Suprapubic skin (tissue), 4 donors: ENCODE measurements at regions not wholly inside any gene's neighbourhood (a gene's known extent, or its start where the extent isn't known, plus 50 kb on each side); places are given as distances from the start of the nearest gene placed in this dataset.

Experiments used
- EP300 ChIP-seq: sonication (generic); formaldehyde crosslinking; IDR thresholded peaks from one replicate; pipeline ENCODE4 v1.6.1; 2017; ENCODE audit warnings: antibody characterized with exemption
- POLR2A ChIP-seq, 2 donors: fragments of 450-650 bp; IDR thresholded peaks; one replicate each; pipeline ENCODE4 v1.6.1; 2017; ENCODE audit warnings: antibody characterized with exemption in 2 of 2, mild to moderate bottlenecking in 2 of 2, moderate library complexity in 2 of 2
- POLR2AphosphoS5 ChIP-seq, 3 donors: sonication (generic); formaldehyde crosslinking; IDR thresholded peaks; one replicate each; pipeline ENCODE4 v1.6.1; 2017; ENCODE audit warnings: antibody characterized with exemption in 3 of 3
- TF ChIP-seq, protein P1 (sequence below), 2 donors: fragments of 200-600 bp in 1 of 2; fragments of 450-650 bp in 1 of 2; sonication (generic) in 1 of 2; IDR thresholded peaks; one replicate each; pipeline ENCODE4 v1.5.1; 2016 to 2019; ENCODE audit warnings: antibody characterized with exemption in 2 of 2, mild to moderate bottlenecking in 1 of 2, moderate library complexity in 1 of 2

DNA sequence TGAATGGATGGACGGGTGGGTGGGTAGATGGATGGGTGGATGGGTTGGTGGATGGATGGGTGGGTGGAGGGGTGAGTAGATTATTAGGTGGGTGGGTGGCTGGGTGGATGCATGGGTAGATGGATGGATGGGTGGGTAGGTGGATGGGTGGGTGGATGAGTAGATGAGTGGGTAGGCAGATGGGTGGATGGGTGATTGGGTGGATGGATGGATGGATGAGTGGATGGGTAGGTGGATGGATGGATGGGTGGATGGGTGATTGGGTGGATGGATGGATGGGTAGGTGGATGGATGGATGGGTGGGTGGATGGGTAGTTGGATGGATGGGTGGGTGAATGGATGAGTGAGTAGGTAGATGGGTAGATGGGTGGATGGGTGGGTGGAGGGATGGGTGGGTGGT lies 59.6 kb upstream of the ADGRA1 start:
- TF ChIP-seq POLR2A (IDR thresholded peaks at IDR 0.05) (no peak), EP300 (no peak), POLR2AphosphoS5 (IDR thresholded peaks at IDR 0.05) (no peak)
- TF ChIP-seq, protein P1, sequence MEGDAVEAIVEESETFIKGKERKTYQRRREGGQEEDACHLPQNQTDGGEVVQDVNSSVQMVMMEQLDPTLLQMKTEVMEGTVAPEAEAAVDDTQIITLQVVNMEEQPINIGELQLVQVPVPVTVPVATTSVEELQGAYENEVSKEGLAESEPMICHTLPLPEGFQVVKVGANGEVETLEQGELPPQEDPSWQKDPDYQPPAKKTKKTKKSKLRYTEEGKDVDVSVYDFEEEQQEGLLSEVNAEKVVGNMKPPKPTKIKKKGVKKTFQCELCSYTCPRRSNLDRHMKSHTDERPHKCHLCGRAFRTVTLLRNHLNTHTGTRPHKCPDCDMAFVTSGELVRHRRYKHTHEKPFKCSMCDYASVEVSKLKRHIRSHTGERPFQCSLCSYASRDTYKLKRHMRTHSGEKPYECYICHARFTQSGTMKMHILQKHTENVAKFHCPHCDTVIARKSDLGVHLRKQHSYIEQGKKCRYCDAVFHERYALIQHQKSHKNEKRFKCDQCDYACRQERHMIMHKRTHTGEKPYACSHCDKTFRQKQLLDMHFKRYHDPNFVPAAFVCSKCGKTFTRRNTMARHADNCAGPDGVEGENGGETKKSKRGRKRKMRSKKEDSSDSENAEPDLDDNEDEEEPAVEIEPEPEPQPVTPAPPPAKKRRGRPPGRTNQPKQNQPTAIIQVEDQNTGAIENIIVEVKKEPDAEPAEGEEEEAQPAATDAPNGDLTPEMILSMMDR (IDR thresholded peaks at IDR 0.05), result no peak
